ENCODE measurements at regions not wholly inside any gene's neighbourhood (a gene's known extent, or its start where the extent isn't known, plus 50 kb on each side); places are given as distances from the start of the nearest gene placed in this dataset.
"Not testable (repeated sequence)": the region's sequence is repeated elsewhere in the genome, so short reads cannot be mapped to it uniquely, and the experiment has no call there.

DNA sequence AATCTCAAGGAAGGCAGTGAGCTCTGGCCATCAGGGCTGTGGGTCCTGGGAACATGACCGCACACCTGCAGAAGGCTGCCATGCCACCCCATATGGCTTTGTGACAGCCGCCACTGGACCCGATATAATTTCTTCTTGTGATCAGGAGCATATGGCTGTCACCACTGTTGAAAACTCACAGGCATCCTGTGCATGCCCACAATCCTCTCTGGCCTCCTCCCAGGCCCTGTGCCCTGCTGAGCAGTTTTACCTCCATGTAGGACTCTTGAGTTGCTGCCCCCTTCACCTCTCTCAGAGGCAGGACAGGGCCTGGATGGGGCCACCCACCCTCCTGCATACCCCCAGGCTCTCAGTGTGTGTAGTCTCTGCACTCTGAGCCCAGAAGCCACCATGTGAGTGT is 391.9 kb upstream of the AKR1E2 start:
- no peak for DNase-seq

DNA sequence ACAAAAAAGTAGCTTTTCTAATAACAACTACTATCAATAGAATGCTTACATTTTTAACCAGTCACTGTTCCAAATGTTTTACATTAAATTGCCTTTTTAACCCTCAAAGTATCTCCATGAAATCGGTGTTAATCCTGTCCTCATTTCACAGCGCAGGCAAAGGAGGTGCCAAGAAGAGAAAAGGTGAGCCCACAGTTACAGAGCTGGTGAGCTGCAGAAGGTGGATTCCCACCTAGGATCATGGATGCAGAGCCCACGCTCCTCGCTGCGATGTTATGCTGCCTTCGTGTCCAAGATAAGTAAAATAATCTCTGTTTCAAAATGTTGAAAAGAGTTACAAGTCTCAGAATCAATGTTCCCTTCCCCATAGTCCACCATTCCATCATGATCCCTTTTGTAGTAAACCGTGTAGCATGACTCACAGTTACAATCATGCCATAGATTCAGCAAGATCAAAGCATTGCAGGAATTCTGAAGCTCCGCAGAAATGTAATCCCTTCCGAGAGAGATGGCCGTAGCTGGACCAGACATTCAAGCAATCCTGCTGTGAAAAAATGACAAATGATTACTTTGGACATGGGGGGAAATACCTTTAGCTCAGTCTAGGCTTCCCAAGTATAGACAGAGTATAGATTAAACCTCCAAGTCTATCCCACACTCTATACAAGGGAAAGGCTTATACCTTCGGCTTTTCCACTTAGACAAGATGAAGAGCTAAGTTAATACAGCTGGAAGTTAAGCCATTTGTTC is 394.7 kb upstream of the AKR1E2 start:
- no peak for DNase-seq

DNA sequence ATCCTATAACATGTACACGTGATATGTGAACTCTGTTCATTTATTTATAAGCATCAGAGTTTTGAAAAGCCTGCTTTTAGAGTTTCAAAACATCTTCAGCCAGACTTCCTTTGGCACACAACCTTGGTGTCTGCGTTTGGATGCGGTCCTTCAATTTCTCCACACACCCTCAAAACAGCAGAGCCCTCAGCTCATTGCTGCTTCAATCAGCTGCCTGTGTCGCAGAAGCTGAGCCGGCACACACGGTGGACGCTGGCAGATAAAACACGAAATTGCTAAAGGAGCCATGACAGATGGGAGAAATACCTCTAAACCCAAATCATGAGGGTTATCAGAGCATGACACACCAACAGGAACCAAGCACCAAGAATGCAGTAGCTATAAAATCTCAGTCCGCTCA is 396.4 kb upstream of the AKR1E2 start:
- DNase-seq, result no peak

DNA sequence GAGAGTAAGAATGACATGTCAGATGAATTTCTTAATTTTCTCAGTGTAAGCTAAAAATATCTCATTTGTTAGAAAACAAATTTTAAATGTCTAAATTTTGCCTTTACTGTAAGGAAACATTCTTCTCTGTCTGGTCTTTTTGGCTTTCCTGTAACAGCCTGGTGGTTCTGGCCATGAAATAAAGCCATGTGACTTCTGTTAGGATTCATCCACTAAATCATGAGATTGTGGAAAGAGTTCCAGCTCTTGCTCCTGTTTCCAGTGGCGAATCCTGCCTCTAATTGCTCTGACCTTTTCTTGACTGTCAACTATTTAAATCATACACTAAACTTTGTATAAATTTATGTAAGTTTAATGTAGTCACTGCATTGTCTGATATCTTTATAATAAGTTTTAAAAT is 398.5 kb upstream of the AKR1E2 start:
- no peak for DNase-seq

DNA sequence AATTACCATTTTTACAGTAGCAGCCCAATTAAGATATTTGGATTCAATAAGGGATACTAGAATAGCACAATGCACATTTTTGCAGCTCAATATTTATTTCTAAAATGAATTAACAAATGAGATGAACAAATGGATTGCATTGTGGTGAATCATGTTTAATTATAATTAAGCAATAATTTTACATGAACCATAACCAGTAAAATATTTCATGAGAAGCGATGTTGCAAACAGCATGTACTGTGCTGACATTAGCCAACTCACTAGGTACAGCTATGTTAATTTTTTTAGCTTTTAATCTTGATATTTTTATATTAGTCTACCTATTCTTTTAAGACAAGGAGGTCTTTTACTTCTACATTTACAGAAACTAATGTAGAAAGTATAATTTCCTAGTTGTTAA is 399.1 kb upstream of the AKR1E2 start:
- DNase-seq, result no peak

DNA sequence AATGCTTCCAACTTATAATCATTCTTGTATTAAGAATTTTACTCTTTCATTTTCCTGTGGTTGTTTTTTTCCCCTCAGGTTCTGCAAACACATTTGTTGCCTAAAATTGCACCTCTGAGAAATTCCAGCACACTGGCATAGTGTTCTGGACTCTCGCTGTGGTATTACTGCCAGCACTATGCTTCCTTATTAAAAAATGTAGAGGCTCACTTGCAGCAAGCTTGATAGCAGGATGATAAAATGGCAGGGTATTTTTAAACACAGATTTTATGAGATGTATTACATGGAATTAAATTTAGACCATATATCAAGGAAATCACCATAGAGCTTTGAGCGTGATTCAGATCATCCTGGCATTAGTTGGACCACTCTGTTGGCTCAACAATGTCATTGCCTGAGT is 416.7 kb upstream of the AKR1E2 start:
- DNase-seq, result no peak

GRCh38 chr10:4407783-4408182 is 418.2 kb upstream of the AKR1E2 start:
- no peak for DNase-seq

DNA sequence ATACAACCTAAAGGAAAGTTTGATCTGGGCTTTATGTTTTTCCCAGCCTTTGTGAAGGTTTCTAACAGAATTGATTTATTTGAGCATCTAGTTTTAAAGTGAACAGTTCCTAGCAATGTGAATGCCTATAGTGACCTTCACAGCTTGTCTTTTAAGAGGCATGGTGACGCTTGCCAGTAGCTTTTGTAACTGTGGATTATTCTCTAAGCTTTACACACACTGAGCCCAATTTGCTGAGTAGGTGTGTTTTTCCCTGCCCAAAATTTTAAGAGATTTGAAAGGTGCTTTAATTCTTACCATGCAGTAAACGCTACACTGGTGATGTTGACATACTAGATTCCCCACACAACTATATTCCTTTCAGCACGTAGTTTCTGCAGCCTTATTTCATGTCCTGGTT is 420.2 kb upstream of the AKR1E2 start:
- DNase-seq, result no peak

DNA sequence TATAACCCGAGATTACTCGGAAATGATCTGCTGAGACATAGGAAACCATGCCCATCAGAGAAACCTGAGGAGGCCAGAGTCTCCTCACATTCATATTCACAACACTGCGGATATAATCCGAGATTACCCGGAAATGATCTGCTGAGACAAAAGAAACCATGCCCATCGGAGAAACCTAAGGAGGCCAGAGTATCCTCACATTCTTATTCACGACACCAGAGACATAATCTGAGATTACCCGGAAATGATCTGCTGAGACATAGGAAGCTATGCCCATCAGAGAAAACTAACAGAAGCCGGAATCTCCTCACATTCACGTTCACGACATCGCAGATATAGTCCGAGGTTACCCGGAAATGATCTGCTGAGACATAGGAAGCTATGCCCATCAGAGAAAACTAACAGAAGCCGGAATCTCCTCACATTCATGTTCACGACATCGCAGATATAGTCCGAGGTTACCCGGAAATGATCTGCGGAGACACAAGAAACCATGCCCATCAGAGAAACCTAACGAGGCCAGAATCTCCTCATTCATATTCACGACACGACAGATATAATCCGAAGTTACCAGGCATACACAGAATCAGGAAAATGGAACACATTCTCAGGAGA is 422.3 kb upstream of the AKR1E2 start:
- DNase-seq, result no peak

GRCh38 chr10:4401080-4401479 is 424.9 kb upstream of the AKR1E2 start:
- DNase-seq, result not testable (repeated sequence)

GRCh38 chr10:4399556-4399955 is 426.5 kb upstream of the AKR1E2 start:
- no peak for DNase-seq

GRCh38 chr10:4398602-4399001 is 427.4 kb upstream of the AKR1E2 start:
- no peak for DNase-seq

DNA sequence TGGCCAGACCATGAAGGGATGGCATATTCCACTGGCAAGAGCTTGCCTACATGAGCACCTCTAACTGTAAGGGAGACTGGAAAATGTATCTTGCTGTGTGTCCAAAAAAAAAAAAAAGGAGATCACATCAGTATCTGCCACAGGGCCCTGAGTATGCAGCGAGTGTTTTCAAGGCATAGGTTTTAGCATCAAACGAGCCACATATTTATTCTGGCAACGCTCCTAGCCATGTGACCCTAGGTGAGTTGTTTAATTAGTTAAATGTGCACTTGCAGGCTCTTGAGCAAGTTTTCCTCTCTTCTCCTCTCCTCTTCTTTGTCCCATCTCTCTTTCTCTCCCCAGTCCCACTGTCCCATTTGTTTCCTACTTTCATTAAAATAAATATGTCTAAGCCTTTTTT is 428.7 kb upstream of the AKR1E2 start:
- no peak for DNase-seq

GRCh38 chr10:4396401-4397283 is 429.4 kb upstream of the AKR1E2 start:
- no peak for DNase-seq

- DNase-seq, result no peak
Observed at GRCh38 chr10:4395731-4396130, 430.3 kb upstream of the AKR1E2 start.

DNA sequence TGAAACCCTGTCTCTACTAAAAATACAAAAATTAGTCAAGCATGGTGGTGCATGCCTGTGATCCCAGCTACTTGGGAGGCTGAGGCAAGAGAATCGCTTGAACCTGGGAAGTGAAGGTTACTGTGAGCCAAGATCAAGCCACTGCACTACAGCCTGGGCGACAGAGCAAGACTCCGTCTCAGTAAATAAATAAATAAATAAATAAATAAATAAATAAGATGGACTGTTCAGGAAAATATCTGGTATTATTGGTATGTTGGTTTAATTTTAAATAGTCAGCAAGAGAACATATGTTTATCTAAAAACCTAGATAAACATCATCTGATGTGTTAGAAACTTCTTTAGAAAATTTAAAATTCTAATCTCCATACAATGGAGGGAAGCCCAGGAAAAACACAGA is 431.6 kb upstream of the AKR1E2 start:
- DNase-seq, result not testable (repeated sequence)

DNA sequence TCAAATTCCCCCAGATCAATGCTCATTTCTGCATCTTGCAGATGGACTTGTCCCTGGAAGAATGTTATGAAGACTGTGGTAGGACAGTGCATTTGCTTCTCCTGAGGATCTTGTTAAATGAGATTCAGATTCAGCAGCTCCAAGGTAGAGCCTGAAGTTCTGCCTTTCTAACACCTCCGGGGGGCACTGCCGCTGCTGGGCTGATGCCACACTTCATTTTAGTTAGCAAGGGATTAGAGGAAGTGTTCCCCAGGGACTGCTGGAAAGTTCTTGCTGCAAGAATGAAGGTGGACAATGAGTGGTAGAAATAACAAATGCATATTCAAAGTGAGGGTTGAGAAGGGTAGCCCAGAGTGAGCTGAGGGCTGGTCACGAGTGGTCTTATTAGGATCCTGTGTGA is 434.3 kb upstream of the AKR1E2 start:
- DNase-seq, result no peak

DNA sequence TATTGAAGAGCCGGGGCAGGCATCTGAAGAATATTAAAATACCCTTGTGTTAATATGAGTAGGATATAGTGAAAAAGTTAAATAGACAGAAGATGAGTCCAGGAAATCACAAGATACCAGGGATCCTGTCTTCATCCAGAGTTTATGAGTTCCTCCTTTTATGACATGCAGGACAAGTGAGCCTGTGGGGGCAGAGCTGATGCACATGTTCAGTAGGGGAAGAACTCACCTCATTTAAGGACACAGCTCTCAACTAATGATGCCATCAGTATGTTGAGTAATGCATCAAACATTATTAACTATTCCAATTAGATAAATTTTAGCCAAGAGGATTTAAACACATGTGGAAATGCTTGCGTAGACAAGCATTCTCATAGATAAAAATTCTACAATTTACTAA is 435.8 kb upstream of the AKR1E2 start:
- DNase-seq, result no peak

DNA sequence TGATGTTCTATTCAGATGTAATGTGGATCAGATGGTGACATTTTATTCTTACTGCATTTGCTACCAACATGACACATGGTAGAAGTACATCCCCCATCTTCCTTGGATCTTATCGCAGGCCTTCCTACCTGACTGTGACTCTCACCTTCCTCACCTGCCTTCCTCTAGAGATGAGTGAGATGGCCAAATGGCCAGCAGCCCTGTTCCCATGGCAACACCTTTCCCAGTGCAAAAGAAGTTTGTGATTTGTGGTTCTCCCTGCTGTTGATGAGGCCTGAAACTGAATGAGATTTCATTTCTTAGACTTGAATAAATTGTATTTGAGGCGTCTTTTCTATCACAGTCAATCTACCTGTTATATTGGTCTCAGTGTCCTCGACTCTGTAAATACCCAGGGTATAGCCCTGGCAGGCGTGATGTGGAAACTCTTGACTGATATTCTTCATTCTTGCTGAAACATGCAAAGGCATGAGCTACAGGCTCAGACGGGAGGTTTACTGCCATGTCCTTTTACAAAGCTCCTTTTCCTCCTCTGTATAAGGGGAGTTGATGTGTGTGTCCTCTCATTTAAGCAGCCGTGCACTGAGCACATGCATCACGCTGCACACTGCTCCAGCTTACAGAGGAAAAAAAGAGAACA is 440.7 kb upstream of the AKR1E2 start:
- DNase-seq, result no peak

GRCh38 chr10:4384245-4384644 is 441.8 kb upstream of the AKR1E2 start:
- no peak for DNase-seq

DNA sequence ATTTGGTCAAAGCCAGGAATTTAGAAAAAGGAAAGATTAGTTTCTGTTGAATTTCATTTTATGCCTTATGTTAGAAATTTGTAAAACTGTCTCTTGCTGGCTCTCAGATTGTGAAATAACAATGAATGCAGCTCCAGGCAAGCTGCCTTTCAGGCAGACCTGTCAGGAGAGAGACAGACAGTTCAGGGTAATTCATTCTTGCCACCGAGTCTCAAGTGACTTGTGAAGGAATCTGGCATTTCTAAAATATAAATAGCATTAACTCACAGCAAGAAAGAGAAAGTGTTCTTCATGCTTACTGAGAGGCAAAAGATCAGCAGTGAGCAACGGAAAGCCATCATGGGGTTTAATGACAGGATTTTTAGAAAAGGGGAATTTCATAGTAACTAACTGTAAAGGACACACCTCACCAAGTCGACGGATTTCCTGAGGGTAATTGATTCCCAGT is 442.3 kb upstream of the AKR1E2 start:
- DNase-seq, result no peak

- no peak for DNase-seq
Observed at GRCh38 chr10:4382811-4383210, 443.2 kb upstream of the AKR1E2 start.

DNA sequence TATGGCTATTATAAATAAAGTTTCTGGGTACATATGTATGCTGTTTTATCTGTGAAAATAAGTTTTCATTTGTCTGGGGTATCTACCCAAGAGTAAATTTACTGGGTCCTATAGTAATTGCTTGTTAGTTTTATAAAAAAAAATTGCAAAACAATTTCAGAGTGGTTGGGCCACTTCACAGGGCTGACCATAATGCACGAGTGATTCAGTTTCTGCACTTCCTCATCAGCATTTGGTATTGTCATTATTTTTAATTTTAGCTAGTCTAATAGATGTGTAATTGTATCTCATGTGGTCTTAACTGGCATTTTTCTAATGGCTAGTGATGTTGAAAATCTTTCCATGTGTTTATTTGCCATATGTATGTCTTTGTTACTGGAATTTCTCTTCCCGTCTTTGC is 452.4 kb upstream of the AKR1E2 start:
- DNase-seq, result no peak
